Esophagus squamous epithelium (tissue), 5 donors: ENCODE measurements at regions not wholly inside any gene's neighbourhood (a gene's known extent, or its start where the extent isn't known, plus 50 kb on each side); places are given as distances from the start of the nearest gene placed in this dataset.
A peak's percentile ranks its signal among the peaks of the same experiment; 100 is the strongest.
"Not testable (repeated sequence)": the region's sequence is repeated elsewhere in the genome, so short reads cannot be mapped to it uniquely, and the experiment has no call there.

ENCODE experiments used
- DNase-seq: peaks from one replicate; lab custom pipeline; 2025; lab: John Stamatoyannopoulos, UW
- H3K27ac ChIP-seq, 4 donors: fragments of 200-600 bp; sonication (generic); one replicate each; pipeline ENCODE4 v1.5.1; 2016 to 2019; ENCODE audit warnings: mild to moderate bottlenecking in 1 of 4
- H3K27me3 ChIP-seq, 4 donors: fragments of 200-600 bp; sonication (generic); 1 replicate in 3 of 4; 2 replicates in 1 of 4; pipeline versions ENCODE4 v1.5.1 to v1.6.0; 2017 to 2021; ENCODE audit warnings: antibody characterized with exemption in 1 of 4
- H3K36me3 ChIP-seq, 3 donors: fragments of 200-600 bp; sonication (generic); one replicate each; pipeline ENCODE4 v1.5.1; 2016 to 2019
- H3K4me1 ChIP-seq, 3 donors: fragments of 200-600 bp; sonication (generic); one replicate each; pipeline ENCODE4 v1.5.1; 2017 to 2019
- H3K4me3 ChIP-seq, 4 donors: fragments of 200-600 bp; sonication (generic); 1 replicate in 3 of 4; 2 replicates in 1 of 4; pipeline ENCODE4 v1.5.1; 2016 to 2019; ENCODE audit warnings: mild to moderate bottlenecking in 2 of 4, moderate library complexity in 1 of 4
- H3K9me3 ChIP-seq, 3 donors: fragments of 200-600 bp; sonication (generic); one replicate each; pipeline ENCODE4 v1.5.1; 2016 to 2019
- POLR2A ChIP-seq, 4 donors: fragments of 450-650 bp; IDR thresholded peaks; one replicate each; pipeline ENCODE4 v1.6.1; 2017; ENCODE audit warnings: antibody characterized with exemption in 4 of 4, mild to moderate bottlenecking in 4 of 4, moderate library complexity in 3 of 4
- WGBS, 2 donors: methylation state at CpG; one replicate each; pipeline ENCODE4 v1.1.5; 2018; 5-methylcytosine and 5-hydroxymethylcytosine counted together
- intact Hi-C: fragments of 100-400 bp; cut with DNase I; formaldehyde crosslinking; loops from one replicate; pipeline ENCODE4 v1.15.0; 2022
- TF ChIP-seq, protein P1 (sequence below), 6 experiments: fragments of 450-650 bp in 4 of 6; fragments of 200-600 bp in 2 of 6; sonication (generic) in 2 of 6; IDR thresholded peaks; one replicate each; pipeline ENCODE4 v1.5.1; 2016 to 2019; ENCODE audit warnings: antibody characterized with exemption in 6 of 6, mild to moderate bottlenecking in 4 of 6, moderate library complexity in 4 of 6
- donor health status: DM: yes; HTN: yes; CAD: no.

DNA sequence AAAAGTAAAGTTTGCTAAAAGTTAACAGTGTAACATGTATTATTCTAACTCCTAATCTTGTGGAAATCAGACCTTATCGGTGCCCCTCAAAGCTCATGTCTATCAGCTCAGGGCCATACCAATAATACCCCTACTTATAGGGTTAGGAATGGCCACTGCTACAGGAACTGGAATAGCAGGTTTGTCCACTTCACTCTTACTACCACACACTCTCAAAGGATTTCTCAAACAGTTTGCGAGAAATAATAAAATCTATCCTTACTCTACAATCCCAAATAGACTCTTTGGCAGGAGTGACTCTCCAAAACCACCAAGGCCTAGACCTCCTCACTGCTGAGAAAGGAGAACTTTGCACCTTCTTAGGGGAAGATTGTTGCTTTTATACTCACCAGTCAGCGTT, 1677.7 kb downstream of the OLFM4 start:
- Histone ChIP-seq H3K4me1 (no peaks in the 10 kb centered on the region), H3K27ac (no peak overlapping the region), H3K4me3 (no peak overlapping the region), H3K27me3 (no peaks in the 10 kb centered on the region), H3K9me3 (no peaks in the 10 kb centered on the region), H3K36me3 (no peaks in the 10 kb centered on the region)
- no peak for DNase-seq
- intact Hi-C loops, result no loop called here
- 77 to 84% methylated on average over 3 of the region's 3 CpGs for WGBS, 2 donors
- no peak for TF ChIP-seq POLR2A (IDR thresholded peaks at IDR 0.05)
- TF ChIP-seq, protein P1, sequence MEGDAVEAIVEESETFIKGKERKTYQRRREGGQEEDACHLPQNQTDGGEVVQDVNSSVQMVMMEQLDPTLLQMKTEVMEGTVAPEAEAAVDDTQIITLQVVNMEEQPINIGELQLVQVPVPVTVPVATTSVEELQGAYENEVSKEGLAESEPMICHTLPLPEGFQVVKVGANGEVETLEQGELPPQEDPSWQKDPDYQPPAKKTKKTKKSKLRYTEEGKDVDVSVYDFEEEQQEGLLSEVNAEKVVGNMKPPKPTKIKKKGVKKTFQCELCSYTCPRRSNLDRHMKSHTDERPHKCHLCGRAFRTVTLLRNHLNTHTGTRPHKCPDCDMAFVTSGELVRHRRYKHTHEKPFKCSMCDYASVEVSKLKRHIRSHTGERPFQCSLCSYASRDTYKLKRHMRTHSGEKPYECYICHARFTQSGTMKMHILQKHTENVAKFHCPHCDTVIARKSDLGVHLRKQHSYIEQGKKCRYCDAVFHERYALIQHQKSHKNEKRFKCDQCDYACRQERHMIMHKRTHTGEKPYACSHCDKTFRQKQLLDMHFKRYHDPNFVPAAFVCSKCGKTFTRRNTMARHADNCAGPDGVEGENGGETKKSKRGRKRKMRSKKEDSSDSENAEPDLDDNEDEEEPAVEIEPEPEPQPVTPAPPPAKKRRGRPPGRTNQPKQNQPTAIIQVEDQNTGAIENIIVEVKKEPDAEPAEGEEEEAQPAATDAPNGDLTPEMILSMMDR (IDR thresholded peaks at IDR 0.05), result no peak

DNA sequence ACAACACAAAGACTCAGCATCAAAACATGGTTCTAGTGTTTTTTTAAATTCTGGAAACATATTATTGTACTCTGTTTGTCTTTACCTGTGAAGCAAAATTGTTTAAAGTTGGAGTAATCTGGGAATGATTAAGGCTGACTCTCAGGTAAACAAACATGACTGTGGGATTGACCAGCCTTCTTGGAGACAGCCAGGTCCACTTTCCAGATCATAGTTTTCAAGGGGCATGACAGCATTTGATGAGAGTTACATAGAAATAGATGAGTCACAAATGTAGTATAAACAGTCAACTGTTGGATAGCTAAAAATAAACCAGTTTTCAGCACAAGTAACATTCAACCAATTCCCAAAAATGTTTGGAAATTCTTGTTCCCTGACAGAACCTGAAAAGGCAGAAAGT, 1680.9 kb downstream of the OLFM4 start:
- DNase-seq, result no peak
- Histone ChIP-seq H3K9me3 (peaks cover 0 to 3% (median 0%) of the 10 kb centered on the region in 3 donors), H3K27me3 (no peaks in the 10 kb centered on the region), H3K27ac (no peak overlapping the region), H3K4me1 (no peaks in the 10 kb centered on the region), H3K36me3 (no peaks in the 10 kb centered on the region), H3K4me3 (no peak overlapping the region)
- intact Hi-C loops, result no loop called here
- TF ChIP-seq, protein P1 (IDR thresholded peaks at IDR 0.05), result no peak
- no peak for TF ChIP-seq POLR2A (IDR thresholded peaks at IDR 0.05)

DNA sequence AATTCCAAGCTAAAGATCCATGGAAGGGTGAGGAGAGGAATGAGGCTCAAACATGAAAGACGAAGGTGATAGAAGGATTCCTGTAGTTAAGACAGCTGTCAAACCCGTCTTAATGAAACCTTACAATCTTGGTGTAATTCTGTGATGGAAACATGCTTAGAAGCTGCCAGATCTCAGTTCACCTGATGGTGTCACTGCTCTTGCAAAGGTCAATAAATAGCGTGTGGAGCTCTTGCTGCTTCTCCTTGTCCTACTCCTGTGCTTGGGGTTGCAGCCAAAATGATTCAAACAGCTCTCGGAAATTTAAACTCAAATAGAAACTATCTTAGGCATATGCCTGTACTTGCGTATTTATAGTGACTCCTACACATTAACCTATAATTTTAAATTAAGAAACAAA, 1705.0 kb downstream of the OLFM4 start:
- intact Hi-C loops, result no loop called here
- TF ChIP-seq POLR2A (IDR thresholded peaks at IDR 0.05), result no peak
- TF ChIP-seq, protein P1 (IDR thresholded peaks at IDR 0.05), result peak in 1 of 6 experiments; percentile 47
- Histone ChIP-seq H3K4me1 (no peaks in the 10 kb centered on the region), H3K4me3 (no peak overlapping the region), H3K27ac (no peak overlapping the region), H3K36me3 (no peaks in the 10 kb centered on the region), H3K27me3 (no peaks in the 10 kb centered on the region), H3K9me3 (no peaks in the 10 kb centered on the region)
- 38 to 40% methylated on average over 5 of the region's 5 CpGs for WGBS, 2 donors
- DNase-seq, result no peak

DNA sequence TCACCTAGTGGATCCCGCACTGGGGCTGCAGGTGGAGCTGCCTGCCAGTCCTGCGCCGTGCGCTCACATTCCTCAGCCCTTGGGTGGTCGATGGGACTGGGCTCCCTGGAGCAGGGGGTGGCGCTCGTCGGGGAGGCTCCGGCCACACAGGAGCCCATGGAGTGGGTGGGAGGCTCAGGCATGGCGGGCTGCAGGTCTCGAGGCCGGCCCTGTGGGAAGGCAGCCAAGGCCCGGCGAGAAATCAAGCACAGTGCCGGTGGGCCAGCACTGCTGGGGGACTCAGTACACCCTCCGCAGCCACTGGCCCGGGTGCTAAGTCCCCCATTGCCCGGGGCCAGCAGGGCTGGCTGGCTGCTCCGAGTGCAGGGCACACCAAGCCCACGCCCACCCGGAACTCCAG, 1708.6 kb downstream of the OLFM4 start:
- DNase-seq, H3K4me1 ChIP-seq, H3K27ac ChIP-seq, H3K36me3 ChIP-seq, H3K9me3 ChIP-seq, H3K4me3 ChIP-seq, H3K27me3 ChIP-seq, intact Hi-C loops: not testable (repeated sequence)
- 95% methylated on average over 4 of the region's 21 CpGs; no CpG with 5 or more reads in 1 of the 2 donors for WGBS, 2 donors

DNA sequence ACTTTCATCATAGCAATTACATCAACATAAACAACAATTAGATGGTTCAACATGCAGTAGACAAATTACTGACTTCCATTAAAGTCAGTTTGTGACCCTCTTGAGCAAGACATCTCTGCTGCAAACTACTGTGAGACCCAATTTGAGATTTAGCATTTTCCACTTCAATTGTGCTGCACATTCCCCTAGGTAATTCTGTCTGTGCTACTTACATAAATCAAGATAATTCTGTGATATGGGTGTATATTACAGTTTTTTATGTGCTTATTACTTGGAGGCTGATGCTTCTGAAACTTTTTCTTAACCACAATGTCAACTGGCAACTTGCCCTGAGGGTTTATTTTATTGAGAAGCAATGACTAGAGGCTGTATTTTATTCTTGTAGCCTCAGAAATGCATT, 1714.4 kb downstream of the OLFM4 start:
- no peaks in the 10 kb centered on the region for H3K4me1 ChIP-seq
- no peak overlapping the region for H3K4me3 ChIP-seq
- no peaks in the 10 kb centered on the region for H3K9me3 ChIP-seq
- TF ChIP-seq, protein P1 (IDR thresholded peaks at IDR 0.05), result no peak
- intact Hi-C loops, result no loop called here
- H3K27me3 ChIP-seq, result no peaks in the 10 kb centered on the region
- no peaks in the 10 kb centered on the region for H3K36me3 ChIP-seq
- no peak overlapping the region for H3K27ac ChIP-seq
- no peak for DNase-seq

DNA sequence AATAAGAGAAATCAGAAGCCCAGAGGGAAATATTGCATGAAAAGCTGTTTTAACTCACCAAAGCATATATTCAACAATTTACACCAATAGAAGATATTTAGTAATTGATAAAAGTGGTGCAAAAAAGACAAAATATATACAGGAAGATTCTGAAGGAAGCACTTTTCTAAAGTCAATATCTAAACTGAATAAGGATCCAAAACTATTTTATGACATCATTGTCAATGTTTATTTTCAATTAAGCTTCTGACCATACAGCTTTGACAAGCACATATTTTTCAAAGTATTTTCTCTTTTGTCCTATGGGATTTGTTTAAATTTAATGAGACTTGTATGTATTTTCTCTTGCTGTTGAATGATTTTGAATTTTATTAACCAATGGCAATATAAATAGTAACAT, 1716.1 kb downstream of the OLFM4 start:
- Histone ChIP-seq H3K4me1 (no peaks in the 10 kb centered on the region), H3K36me3 (no peaks in the 10 kb centered on the region), H3K27me3 (no peaks in the 10 kb centered on the region), H3K4me3 (no peak overlapping the region), H3K9me3 (no peaks in the 10 kb centered on the region), H3K27ac (no peak overlapping the region)
- TF ChIP-seq, protein P1 (IDR thresholded peaks at IDR 0.05), result no peak
- TF ChIP-seq POLR2A (IDR thresholded peaks at IDR 0.05), result no peak
- no peak for DNase-seq
- intact Hi-C loops, result no loop called here
